HG02763 (cell line): ENCODE measurements at regions not wholly inside any gene's neighbourhood (a gene's known extent, or its start where the extent isn't known, plus 50 kb on each side); places are given as distances from the start of the nearest gene placed in this dataset.
A peak's percentile ranks its signal among the peaks of the same experiment; 100 is the strongest.
"Not testable (repeated sequence)": the region's sequence is repeated elsewhere in the genome, so short reads cannot be mapped to it uniquely, and the experiment has no call there.

ENCODE experiments used
- ATAC-seq: cut with Tn5 transposase; IDR thresholded peaks from one replicate; pipeline ENCODE4 v1.9.1; 2021; ENCODE audit warnings: mild to moderate bottlenecking, moderate library complexity; ENCODE audit not compliant: unreplicated experiment

GRCh38 chr9:26789959-26790358 is 102.6 kb downstream of the CAAP1 start:
- ATAC-seq: no peak

- no peak for ATAC-seq
These were observed 106.0 kb downstream of the CAAP1 start for GRCh38 chr9:26786564-26786963.

- ATAC-seq: no peak
These were observed 109.7 kb downstream of the CAAP1 start for GRCh38 chr9:26782899-26783298.

- ATAC-seq: no peak
These were observed 110.7 kb downstream of the CAAP1 start for GRCh38 chr9:26781906-26782305.

- ATAC-seq: not testable (repeated sequence)
These were observed 112.3 kb downstream of the CAAP1 start for GRCh38 chr9:26780307-26780706.

GRCh38 chr9:26779062-26779461 is 113.5 kb downstream of the CAAP1 start:
- ATAC-seq: no peak

- ATAC-seq: no peak
These were observed 117.2 kb downstream of the CAAP1 start for GRCh38 chr9:26775391-26775790.

- no peak for ATAC-seq
These were observed 119.5 kb downstream of the CAAP1 start for GRCh38 chr9:26773056-26773455.

- ATAC-seq: no peak
These were observed 121.8 kb downstream of the CAAP1 start for GRCh38 chr9:26770821-26771220.

- no peak for ATAC-seq
These were observed 124.5 kb downstream of the CAAP1 start for GRCh38 chr9:26768145-26768544.

GRCh38 chr9:26760675-26761074 is 131.9 kb downstream of the CAAP1 start:
- no peak for ATAC-seq

- ATAC-seq: no peak
These were observed 133.9 kb downstream of the CAAP1 start for GRCh38 chr9:26758655-26759054.

- ATAC-seq: no peak
These were observed 135.7 kb downstream of the CAAP1 start for GRCh38 chr9:26756881-26757280.

GRCh38 chr9:26755476-26755875 is 137.1 kb downstream of the CAAP1 start:
- no peak for ATAC-seq

GRCh38 chr9:26754509-26755164 is 138.0 kb downstream of the CAAP1 start:
- no peak for ATAC-seq

- ATAC-seq: no peak
These were observed 138.6 kb downstream of the CAAP1 start for GRCh38 chr9:26753971-26754370.

GRCh38 chr9:26750162-26750561 is 142.4 kb downstream of the CAAP1 start:
- ATAC-seq: no peak

- no peak for ATAC-seq
These were observed 144.0 kb downstream of the CAAP1 start for GRCh38 chr9:26748449-26749058.

- ATAC-seq: no peak
These were observed 145.0 kb downstream of the CAAP1 start for GRCh38 chr9:26747611-26748010.

GRCh38 chr9:26746357-26747072 is 146.1 kb downstream of the CAAP1 start:
- ATAC-seq: peak; percentile 91

GRCh38 chr9:26745111-26745510 is 147.5 kb downstream of the CAAP1 start:
- no peak for ATAC-seq
